ENCODE measurements at regions not wholly inside any gene's neighbourhood (a gene's known extent, or its start where the extent isn't known, plus 50 kb on each side); places are given as distances from the start of the nearest gene placed in this dataset.

DNA sequence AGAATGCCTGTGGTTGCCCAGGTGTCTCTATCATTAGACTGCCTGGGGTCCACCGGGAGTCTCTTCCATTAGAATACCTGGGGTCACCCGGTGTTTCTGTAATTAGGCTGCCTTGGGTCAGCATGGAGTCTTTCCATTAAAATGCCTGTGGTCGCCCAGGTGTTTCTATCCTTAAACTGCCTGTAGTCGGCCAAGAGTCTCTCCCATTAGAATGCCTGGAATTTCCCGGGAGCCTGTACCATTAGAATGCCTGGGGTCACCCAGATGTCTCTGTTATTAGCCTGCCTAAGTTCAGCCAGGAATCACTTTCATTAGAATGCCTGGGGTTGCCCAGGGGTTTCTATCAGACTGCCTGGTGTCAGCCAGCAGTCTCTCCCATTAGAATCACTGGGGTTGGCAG, 1492.8 kb downstream of the UQCRFS1 start:
- Histone ChIP-seq H3K27me3 (no peaks in the 10 kb centered on the region), H3K4me1 (no peaks in the 10 kb centered on the region), H3K27ac (no peak overlapping the region), H3K9me3 (peaks cover 0 to 65% (median 0%) of the 10 kb centered on the region in 3 donors), H3K36me3 (replicated peaks in 1 of 2; ENCODE audit: insufficient read depth in 1 of 2, low read depth in 2 of 2) (no peaks in the 10 kb centered on the region), H3K4me3 (no peak overlapping the region)
- ATAC-seq: no peak
- TF ChIP-seq POLR2A (IDR thresholded peaks at IDR 0.05) (no peak), CTCF (IDR thresholded peaks at IDR 0.05) (no peak)
- intact Hi-C loops (cut with DNase I): no loop called here
- 54 to 58% methylated on average over 3 of the region's 5 CpGs for WGBS, 2 donors
- no peak for DNase-seq

DNA sequence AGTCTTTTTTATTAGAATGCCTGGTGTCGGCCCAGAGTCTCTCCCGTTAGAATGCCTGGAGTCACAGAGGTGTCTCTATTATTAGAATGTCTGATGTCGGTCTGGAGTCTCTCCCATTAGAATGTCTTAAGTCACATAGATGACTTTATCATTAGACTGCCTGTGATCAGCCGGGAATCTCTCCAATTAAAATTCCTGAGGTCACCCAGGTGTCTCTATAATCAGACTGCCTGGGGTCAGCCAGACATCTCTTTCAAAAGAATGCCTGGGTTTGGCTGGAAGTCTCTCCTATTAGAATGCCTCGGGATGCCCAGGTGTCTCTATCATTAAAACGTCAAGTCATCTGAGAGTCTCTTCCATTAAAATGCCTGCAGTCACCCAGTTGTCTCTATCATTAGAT, 1493.9 kb downstream of the UQCRFS1 start:
- H3K27me3 ChIP-seq: no peaks in the 10 kb centered on the region
- DNase-seq: no peak
- TF ChIP-seq CTCF (IDR thresholded peaks at IDR 0.05) (no peak), POLR2A (IDR thresholded peaks at IDR 0.05) (no peak)
- no peak overlapping the region for H3K27ac ChIP-seq
- ATAC-seq: no peak
- intact Hi-C loops (cut with DNase I): no loop called here
- H3K4me3 ChIP-seq: no peak overlapping the region
- H3K9me3 ChIP-seq: peaks cover 0 to 55% (median 0%) of the 10 kb centered on the region in 3 donors
- no peaks in the 10 kb centered on the region for H3K36me3 ChIP-seq (replicated peaks in 1 of 2; ENCODE audit: insufficient read depth in 1 of 2, low read depth in 2 of 2)
- no peaks in the 10 kb centered on the region for H3K4me1 ChIP-seq
- WGBS, 2 donors: 68 to 90% methylated on average over 6 of the region's 6 CpGs

DNA sequence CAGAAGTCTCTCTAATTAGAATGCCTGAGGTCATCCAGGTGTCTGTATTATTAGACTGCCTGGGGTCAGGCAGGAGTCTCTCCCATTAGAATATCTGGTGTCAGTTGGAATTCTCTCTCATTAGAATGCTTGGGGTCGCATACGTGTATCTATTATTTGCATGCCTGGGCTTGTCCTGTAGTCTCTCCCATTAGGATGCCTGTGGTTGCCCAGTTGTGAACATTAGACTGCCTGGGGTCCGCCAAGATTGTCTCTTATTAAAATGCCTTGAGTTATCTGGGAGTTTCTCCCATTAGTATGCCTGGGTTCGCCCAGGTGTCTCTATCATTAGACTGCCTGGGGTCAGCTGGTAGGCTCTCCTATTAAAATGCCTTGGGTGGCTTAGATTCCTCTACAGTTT, 1494.7 kb downstream of the UQCRFS1 start:
- intact Hi-C loops (cut with DNase I): no loop called here
- no peak for ATAC-seq

DNA sequence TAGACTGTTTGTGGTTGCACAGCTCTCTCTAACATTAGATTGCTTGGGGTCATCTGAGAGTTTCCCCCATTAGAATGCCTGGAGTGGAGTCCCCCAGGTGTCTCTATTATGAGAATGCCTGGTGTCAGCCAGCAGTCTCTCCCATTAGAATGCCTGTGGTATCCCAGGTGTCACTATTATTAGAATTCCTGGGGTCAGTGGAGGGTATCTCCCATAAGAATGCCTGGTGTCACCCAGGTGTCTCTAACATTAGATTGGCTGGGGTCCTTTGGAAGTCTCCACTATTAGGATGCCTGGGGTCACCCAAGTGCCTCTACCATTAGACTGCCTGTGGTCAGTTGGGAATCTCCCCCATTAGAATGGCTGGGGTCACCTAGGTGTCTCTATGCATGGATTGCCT, 1495.1 kb downstream of the UQCRFS1 start:
- intact Hi-C loops (cut with DNase I): no loop called here
- H3K27ac ChIP-seq: no peak overlapping the region
- no peaks in the 10 kb centered on the region for H3K4me1 ChIP-seq
- TF ChIP-seq CTCF (IDR thresholded peaks at IDR 0.05): no peak
- TF ChIP-seq POLR2A (IDR thresholded peaks at IDR 0.05): no peak
- no peaks in the 10 kb centered on the region for H3K27me3 ChIP-seq
- no peak for DNase-seq
- no peaks in the 10 kb centered on the region for H3K36me3 ChIP-seq (replicated peaks in 1 of 2; ENCODE audit: insufficient read depth in 1 of 2, low read depth in 2 of 2)
- H3K4me3 ChIP-seq: no peak overlapping the region
- no peak for ATAC-seq
- H3K9me3 ChIP-seq: peaks cover 0 to 48% (median 0%) of the 10 kb centered on the region in 3 donors

More for the DNA sequence above, 1494.7 kb downstream of the UQCRFS1 start:
- no peaks in the 10 kb centered on the region for H3K36me3 ChIP-seq (replicated peaks in 1 of 2; ENCODE audit: insufficient read depth in 1 of 2, low read depth in 2 of 2)
- no peak overlapping the region for H3K4me3 ChIP-seq
- no peaks in the 10 kb centered on the region for H3K27me3 ChIP-seq
- no peaks in the 10 kb centered on the region for H3K4me1 ChIP-seq
- DNase-seq: no peak
- H3K27ac ChIP-seq: no peak overlapping the region
- peaks cover 0 to 52% (median 0%) of the 10 kb centered on the region in 3 donors for H3K9me3 ChIP-seq
- 47 to 81% methylated on average over 3 to 4 of the region's 4 CpGs for WGBS, 2 donors
- TF ChIP-seq CTCF (IDR thresholded peaks at IDR 0.05) (no peak), POLR2A (IDR thresholded peaks at IDR 0.05) (no peak)

DNA sequence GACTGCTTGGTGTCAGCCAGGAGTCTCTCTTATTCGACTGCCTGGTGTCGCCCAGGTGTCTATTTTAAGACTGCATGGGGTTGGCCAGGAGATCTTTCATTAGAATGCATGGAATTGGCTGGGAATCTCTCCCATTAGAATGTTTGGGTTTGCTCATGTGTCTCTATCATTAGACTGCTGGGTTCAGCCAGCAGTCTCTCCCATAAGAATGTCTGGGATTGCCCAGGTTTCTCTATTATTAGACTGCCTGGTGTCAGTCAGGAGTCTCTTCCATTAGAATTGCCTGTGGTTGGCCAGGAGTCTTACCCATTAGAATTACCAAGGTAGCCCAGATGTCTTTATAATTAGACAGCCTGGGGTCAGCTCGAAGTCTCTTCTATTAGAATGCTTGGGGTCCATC, 1496.0 kb downstream of the UQCRFS1 start:
- no peaks in the 10 kb centered on the region for H3K27me3 ChIP-seq
- peaks cover 0 to 39% (median 0%) of the 10 kb centered on the region in 3 donors for H3K9me3 ChIP-seq
- 52 to 62% methylated on average over 3 of the region's 3 CpGs for WGBS, 2 donors
- no peak overlapping the region for H3K4me3 ChIP-seq
- no peaks in the 10 kb centered on the region for H3K36me3 ChIP-seq (replicated peaks in 1 of 2; ENCODE audit: insufficient read depth in 1 of 2, low read depth in 2 of 2)
- no peak for TF ChIP-seq CTCF (IDR thresholded peaks at IDR 0.05)
- TF ChIP-seq POLR2A (IDR thresholded peaks at IDR 0.05): no peak
- H3K27ac ChIP-seq: no peak overlapping the region
- intact Hi-C loops (cut with DNase I): no loop called here
- DNase-seq (no peak), ATAC-seq (no peak)
- no peaks in the 10 kb centered on the region for H3K4me1 ChIP-seq
